Left hindlimb (tissue), 1 donor: ENCODE measurements at regions not wholly inside any gene's neighbourhood (a gene's known extent, or its start where the extent isn't known, plus 50 kb on each side); places are given as distances from the start of the nearest gene placed in this dataset.
A peak's percentile ranks its signal among the peaks of the same experiment; 100 is the strongest.

Source experiments
- DNase-seq: peaks from one replicate; pipeline ENCODE4 v3.0.0-alpha.2; 2018

DNA sequence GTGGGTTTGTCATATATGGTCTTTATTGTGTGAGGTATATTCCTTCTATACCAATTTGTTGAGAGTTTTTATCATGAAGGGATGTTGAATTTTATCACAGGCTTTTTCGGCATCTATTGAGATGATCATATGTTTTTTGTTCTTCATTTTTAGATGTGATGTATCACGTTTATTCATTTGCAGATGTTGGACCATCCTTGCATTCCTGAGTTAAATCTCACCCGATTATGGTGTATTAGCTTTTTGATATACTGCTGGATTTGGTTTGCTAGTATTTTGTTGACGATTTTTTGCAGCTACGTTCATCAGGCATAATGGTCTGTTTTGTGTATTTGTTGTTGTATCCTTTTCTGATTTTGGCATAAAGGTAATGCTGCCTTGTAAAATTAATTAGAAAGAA, 311.0 kb downstream of the PTEN start:
- no peak for DNase-seq

DNA sequence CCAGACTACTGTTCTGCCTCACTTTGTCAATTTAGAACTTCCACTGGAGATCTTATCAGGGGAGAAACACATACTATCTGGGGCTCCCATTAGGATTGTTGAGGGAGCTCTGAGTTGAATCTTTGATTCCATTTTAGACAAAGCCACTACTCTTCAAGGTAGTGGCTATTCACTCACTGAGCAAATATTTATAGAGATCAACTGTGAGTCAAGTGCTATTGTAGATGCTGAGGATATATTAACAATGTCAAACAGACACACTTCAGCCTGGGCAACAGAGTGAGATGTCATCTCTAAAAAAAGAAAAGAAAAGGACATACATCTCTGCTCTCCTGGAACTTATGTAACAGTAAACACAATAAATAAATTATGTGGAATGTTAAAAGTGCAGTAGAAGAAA, 315.3 kb downstream of the PTEN start:
- DNase-seq = no peak

DNA sequence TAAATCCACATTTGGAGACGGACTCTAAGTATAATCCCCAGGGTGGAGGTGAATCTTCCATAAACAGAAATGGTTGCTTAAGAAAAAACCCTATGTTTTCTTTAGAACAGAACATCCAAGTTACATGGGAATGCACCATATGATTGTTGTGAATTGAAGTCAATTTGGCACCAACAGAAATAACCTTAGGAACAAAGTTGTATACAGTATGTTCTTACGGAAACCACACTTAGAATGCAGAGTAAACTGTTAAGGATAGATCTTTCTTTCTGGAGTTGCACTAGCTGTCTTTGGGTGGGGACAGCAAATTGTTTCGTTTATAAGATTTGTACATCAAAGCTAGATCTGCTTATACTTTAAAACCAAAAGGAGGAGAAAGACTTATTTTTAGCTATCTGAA, 316.4 kb downstream of the PTEN start:
- no peak for DNase-seq

DNA sequence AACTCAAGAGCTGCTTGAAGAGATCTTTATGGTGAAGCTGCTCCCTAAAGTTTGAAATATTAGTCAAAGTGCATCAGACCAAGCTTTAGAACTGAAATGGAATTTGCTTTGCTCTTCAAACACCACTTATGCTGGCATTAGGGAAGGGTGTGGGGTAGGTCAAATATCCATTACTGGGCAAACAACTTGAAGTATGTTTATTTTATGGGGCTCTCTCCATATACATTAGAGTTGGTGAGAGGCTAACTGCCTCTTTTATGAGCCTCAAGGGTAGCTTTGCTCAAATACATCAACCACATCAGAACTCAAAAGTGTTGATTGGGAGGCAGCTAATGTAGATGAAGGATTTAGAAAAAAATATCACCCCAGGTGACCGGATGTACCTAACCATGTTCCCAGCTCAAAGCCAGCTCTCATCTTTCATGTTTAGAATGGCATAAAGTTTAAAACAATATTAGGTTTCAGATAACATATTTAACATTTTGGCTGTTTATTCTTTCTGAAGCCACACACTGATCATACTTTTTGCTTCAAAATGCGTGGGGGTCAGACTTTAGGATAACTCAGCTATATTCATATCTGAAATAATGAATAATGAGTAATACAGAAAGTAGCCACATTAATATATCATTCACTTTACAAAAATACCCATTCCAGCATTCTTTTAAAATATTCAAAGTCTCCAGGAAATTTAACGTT, 318.6 kb downstream of the PTEN start:
- DNase-seq = no peak

DNA sequence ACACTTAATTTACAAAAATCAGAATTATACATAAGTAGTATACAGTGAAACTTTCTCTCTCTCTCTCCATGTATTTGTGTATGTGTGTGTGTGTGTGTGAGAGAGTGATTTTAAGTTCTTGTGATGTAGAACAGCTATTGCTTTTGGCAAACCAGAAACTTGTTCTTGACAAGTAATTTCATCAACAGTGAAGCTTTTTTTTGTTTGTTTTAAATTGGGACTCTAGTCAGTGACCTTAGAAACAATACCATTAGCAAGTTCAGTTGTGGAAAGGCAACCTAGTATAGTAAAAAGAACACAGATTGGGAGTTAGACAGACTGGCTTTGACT, 319.1 kb downstream of the PTEN start:
- no peak for DNase-seq

DNA sequence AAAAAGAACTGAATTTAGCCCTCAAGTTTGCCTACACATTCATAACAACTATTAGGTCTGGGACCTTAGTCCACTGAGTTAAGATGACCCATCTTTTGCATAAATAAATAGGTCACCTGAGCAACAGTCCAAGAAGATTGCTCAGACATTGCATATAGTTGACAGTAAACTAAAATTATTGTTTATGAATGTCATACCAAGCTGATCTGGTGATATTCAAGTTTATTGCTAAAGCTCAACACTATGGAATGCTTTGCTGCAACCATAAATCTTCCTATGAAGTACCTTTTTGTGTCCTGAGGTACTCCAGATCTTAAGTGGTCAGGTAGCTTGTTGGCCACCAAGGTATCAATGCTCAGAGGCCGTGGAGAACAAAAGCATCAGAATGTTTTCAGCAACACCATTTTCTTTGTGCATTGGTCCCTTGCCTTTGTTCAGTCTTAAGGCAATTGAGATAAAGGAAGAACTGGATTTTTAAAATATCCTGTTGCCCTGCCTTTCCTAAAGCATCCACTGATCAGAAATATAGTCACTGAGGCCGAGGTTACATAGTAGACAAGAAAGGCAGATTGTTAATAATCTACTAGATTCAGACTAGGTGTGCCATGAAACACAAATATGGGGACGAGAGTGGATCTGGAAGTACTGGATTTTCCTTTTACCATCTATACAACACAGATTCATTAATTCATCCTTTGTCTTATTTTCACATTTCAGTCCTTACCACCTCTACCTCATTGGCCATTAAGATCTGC, 321.3 kb downstream of the PTEN start:
- DNase-seq = no peak

DNA sequence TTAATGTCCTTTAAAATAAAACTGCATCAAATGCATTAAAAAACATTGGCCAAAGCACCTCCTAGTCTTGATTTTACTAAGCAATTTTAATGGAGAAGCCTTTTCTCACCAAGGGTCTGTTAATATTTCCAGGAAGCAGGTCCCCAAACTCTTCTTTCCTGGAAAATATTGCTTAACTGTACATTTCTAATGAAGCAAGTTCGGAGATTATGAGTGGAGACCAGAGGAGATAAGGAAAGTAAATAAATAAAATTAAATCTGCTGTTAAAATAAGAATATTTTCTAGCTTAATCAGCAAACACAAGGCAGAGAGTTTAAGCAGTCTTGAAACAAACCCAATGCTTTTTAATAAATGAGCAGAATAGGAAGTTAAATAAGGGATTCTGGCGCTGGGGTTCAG, 322.4 kb downstream of the PTEN start:
- no peak for DNase-seq

DNA sequence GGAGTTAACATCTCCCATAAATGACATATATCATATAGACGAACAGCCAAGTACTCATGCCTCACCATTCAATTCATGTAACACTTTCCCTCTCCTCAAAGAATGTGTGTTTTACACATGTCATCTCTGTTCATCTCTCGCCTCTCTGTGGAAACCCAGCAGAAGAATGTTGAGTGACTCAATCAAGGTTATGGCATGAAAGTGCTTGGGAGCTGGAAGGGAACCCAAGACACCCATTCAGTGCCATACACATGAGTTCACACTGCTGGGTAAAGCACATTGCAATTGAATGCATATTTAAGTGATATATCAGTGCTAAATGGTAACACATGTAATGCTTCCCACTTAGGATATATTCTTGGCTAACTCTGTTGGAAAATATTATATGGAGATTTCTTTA, 322.9 kb downstream of the PTEN start:
- peak; percentile 34 for DNase-seq

DNA sequence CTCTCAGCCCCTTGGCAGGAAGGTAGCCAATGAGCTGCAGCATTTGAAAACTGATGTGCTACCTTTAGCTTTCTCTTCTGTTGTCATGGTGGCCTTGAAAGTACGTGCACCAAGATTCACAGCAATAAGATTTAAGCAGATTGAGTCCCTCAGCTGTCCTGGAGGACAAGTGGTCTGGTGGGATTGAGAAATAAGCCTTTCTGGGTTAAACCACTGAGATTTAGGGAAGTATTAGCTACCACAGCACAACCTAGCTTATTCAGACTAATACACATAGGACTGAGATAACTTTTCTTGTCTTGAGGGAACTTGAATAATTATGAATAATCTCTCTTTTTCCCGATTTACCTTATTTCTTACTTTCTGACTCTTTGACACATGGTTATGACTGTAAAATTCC, 324.0 kb downstream of the PTEN start:
- DNase-seq = no peak

DNA sequence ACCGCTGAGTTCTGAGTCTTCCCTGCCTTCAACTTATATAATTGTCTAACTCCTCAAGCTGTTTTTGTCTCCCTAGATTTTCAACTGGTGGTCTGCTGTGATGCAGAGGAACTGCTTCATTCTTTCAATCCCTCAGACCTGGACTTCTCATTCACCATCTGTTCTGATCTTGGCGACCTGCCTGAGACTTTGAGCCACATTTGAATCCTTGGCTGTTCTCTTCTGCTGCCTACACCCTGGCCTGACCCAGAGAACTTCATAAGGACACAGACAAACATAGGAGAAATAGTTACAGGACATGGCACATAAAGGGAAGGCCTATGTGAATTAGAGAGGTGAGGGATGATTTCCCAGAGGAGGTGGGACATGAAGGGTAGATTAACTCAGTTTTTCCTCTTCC, 326.7 kb downstream of the PTEN start:
- DNase-seq = no peak

DNA sequence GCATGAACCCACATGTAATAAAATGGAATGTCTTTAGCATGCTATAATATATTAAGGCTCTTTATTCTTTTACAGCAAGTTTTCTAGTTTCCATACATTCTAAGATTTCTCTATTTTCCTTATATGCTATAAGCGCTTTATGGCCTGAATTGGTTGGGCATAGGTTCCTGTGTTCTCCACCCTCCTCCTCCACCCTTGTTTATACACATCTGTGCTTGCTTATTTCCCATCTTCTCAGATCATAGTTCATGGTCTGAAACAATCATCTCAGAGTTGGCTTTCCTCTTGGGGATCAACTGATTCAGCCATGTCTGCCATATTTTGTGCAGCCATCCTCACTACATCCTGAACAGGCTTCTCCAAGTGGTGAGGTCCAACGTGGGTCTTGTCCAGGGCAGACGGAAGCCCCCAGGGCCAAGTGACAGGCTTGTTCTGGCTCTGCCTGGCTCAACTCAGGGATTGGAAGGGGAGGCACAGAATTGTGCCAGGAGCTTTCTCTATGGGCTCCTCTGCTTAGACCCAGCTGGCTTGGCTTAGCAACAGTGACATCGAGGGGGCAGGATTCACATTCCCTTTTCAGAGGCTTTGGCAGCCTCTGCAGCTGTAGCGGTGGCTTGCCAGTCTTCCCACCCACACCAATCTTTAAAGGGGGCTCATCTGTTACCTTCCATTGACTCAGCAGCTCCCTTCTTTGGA, 327.3 kb downstream of the PTEN start:
- no peak for DNase-seq

DNA sequence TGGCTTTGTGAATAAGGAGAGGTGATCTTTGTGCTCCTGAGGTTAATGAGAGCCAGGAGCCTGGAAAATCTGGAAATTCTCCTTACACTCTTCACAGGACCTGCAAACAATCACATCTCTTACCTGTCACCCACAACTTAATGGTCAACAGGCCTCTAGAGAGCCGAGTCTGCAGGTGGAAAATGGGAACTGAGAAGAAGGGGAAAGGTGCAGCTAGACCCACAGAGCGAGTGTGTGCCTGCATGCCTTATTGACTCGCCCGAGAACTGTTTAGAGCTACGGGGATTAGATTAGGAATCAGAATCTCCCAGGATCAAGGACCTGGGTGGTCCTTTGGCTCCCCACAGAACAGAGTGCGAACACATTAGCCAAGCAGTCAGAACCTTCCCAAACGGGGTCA, 329.6 kb downstream of the PTEN start:
- DNase-seq = no peak

DNA sequence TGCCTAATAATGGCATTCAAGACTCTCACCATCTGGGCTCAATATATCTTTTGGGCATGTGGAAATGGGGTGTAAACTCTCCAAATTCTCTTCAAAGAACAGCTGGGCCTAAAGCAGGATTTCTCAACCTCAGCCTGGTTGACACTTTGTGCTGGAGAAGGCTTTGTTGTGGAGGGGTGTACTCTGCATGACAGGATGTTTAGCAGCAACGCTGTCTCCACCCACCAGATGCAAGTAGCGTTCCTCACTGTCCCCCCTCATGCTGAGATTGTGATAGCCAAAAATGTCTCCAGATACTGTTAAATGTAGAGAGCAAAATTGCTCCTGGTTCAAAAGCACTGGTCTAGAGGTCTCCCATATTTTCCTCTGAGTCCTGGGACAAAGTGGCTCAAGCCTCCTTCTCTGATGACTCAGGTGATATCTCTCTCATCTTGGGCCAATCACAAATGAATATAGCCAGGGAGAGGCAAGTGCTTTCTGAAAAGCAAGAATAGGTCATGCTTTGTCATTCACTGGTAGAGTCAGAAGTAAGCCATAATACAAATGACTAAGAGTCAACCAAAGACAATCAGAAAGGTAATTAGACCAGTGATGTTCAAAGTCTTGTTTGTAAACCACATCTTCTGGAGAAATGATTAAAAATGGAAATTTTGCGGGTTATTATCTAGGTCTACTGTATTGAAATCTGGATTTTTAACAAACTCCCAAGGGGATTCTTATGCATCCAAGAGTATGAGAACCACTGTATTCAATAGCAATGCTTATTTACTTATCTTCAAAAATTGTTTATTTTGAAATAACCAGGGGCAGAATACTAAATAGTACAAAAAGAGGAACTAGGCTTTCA, 330.8 kb downstream of the PTEN start:
- no peak for DNase-seq

DNA sequence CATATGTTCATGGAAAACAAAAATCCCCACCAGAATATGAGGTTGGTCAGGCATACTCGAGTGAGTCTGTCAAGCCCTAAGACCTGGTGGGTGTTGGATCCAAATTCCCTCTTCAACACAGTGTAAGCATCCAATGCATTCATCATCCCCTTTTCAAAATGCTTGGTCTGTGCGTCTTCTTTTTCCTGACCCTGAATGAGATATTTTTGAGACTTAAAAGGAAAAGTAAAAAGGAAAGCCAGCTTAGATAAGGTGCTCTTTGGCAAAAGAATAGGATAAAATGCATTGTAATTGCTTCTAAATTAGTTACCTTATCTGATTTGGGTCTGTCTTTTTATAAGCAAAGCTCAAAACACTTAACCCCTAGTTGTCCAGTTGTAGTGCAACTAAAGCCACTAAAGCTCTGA, 331.5 kb downstream of the PTEN start:
- DNase-seq = no peak

DNA sequence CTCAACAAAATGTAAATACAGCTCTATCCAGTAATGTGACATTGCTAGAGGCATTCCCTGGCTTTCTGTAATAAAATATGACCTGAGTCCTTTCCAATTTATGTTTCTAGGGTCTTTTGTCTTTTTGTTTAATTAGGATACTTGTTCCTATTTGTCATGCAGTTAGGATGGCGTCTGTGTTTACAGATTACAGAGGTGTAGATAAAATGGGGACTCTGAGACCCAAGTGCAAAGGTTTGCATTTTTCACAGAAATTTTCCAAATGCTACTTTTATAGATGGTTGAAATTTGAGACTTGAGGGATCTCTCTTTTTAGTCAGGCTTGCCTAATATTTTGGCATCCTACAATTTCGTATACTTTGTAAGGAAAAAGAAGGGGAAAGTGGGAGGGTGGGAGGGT, 332.4 kb downstream of the PTEN start:
- DNase-seq = no peak

DNA sequence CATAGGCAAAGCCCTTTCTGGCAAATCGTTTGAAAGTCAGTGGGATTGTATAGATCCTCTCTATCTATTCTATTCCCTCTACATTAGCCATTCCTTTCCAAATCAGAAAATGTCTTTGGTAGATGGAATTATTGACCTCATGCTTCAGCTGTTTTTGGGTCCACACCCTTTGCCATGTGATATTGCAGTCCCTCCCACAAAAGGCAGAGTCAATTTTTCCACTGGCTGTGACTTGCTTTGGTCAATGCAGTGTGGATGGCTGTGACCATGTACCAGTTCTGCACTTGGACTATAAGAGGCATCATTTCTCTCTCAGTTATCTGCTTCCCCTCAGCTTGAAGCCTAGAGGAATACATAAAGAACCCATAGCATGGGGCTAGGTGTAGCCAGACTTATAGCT, 332.9 kb downstream of the PTEN start:
- no peak for DNase-seq

DNA sequence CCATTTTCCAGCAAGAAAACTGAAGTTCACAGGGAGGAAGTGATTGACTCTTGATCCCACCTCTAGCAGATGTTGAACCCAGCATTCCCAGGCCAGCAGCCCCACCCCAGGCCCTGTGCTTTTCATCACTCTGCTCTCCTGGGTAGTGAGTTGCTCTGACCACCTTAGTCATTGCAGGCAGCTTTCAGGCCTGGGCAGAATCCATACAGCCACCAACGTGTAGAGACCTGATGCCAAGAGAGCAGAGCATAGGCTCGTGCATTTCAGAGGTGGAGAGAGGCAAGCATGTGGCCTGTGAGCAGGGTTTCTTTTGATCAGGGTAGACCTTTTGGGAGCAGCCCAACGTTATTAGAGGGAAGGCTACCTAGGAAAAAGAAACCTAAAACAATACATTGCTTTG, 334.6 kb downstream of the PTEN start:
- no peak for DNase-seq

DNA sequence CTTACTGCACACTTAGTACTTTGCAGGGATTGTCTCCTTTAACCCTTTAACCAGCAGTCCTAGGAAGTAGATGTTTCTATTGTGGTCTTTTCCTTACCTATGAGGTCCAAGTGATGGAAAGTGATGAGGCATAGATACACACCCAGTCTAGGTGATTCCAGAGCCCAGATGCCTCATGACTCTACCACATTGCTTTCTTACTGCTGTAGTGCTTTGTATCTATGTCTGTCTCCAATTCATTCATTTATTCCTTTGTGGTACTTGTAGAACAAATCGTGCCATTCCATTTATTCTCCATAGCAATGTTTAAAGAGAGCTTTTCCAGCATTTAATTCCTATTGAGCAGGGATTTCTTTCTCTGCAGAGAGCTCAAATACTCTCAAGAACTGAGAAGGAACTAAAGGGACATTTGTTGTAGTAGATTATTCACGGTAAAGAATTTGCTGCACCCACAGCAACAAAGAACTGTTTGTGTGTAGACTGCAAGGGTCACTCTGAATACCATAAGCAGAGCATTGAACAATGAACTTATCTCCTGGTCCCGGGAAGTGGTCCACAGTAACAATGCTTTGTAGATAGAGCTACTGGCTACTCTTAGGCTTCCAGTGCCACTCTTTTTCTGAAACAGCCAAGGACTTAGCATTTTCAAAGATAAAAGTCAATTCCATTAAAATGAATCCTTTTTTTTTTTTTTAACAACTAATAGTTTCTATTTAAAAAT, 337.0 kb downstream of the PTEN start:
- DNase-seq = no peak

DNA sequence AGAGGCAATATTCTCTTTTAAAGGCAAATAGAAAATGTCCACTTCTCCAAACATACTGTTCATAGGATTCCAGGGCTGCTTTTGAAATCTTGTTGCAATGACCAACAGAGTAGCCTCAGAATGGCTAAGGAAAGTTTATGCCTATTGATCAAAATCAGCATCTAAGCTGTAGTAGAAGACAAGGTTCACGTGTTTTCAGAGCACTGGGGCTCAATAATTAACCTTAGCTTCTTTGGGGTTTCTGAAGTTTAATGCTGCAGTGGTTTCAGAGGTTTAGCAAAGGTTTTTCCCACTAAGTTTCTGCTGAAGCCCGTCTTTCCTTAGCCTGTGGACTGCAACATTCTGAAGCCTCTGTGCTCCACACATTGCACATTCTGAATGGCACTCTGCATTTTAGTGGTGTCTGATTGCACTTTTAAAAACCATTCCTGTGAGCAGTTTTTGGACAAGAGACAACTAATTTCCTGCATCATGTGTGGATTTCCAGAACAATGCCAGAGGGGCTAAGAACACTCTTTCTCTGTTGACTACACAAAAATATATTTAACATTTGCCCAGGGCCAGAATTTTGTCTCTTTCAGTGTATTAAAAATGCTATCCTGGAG, 342.5 kb downstream of the PTEN start:
- DNase-seq = no peak

DNA sequence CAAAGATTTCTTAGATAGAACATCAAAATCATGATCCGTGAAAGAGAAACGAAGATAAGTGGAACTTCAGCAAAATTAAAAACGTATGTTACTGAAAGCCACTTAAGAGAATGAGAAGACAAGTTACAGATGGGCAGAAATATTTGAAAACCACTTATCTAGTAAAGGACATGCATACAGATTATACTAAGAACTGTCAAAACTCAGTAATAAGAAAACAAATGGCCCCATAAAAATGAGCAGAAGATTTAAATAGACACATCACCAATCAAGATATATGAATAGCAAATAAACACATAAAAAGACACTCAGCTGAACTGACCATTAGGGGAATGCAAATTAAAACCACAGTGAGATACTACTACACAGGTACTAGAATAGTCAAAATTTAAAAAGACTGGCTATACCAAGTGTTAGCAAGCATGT, 343.7 kb downstream of the PTEN start:
- no peak for DNase-seq

DNA sequence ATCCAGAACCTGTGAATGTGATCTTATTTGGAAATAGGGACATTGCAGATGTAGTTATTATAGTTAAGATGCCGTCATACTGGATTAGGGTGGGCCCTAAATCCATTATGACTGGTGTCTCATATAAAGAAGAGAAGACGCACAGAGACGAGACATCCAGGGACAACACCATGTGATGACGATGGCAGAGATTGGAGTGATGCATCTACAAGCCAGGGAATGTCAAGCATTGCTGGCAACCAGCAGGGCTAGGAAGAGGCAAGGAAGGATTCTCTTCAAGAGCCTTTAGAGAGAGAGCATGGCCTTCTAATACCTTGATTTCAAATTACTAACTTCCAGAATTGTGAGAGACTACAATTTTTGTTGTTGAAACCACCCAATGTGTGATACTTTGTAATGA, 345.8 kb downstream of the PTEN start:
- no peak for DNase-seq

DNA sequence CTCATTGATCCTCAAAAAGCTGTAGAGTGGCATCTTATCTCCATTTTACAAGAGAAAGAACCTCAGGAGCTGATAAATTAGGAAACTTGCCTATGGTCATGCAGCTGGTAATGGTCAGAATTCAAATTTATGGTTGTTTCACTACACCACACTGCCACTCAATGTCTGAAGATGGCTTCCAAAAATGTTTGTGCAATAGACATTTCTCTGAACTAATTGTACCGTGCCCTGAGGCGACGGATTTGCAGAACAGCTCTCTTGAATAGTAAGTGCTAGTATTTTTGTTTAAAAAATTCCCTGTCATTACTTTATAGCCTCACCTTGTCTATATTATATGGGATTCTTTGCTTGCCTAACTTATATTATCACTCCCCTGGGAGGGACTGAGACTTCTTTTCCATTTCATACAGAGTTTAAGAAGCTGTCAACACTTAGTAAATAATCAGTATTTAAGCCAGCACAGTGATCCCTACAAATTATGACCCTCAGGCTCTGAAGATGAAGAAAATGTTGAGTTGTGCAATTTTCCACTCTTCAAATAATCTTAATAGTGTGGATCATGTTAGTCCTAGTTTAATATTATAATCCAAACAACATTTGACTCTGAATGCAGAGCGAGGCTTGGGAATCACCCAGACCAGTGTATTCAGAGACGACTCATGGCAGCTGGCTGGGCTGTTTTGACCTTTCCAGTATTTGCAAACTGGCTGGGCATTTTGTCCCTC, 346.6 kb downstream of the PTEN start:
- no peak for DNase-seq
